PC-3 (cell line): ENCODE measurements at regions not wholly inside any gene's neighbourhood (a gene's known extent, or its start where the extent isn't known, plus 50 kb on each side); places are given as distances from the start of the nearest gene placed in this dataset.

Experiments
- ATAC-seq: fragments of 200-7000 bp; cut with Tn5 transposase; 2 replicates; pipeline ENCODE4 v1.9.1; 2020; ENCODE audit warnings: mild to moderate bottlenecking, moderate library complexity
- BruUV-seq: library from RNA; stranded (reverse); fragments of 400-500 nt; replicated peaks from 2 replicates; lab custom pipeline; 2021; lab: Mats Ljungman, UMichigan
- CTCF ChIA-PET: fragments of 300-600 bp; sonication (Branson Sonifier 250); formaldehyde crosslinking; loops from one replicate; lab custom pipeline; 2022; ENCODE audit warnings: antibody characterized with exemption; lab: Charles Lee
- POLR2A ChIA-PET: fragments of 300-600 bp; sonication (Branson Sonifier 250); formaldehyde crosslinking; loops from one replicate; lab custom pipeline; 2022; ENCODE audit warnings: antibody characterized with exemption; ENCODE audit not compliant: unreplicated experiment; lab: Charles Lee
- DNase-seq: peaks from one replicate; pipeline ENCODE4 v3.0.0-alpha.2; 2015
- H2AFZ ChIP-seq: fragments of 300-600 bp; sonication (generic); 2 replicates; pipeline ENCODE4 v1.6.0; 2016; ENCODE audit warnings: antibody characterized with exemption, low read length
- H3F3A ChIP-seq: fragments of 300-600 bp; sonication (generic); one replicate; pipeline ENCODE4 v1.6.0; 2017; ENCODE audit warnings: antibody characterized with exemption, low read length, control low read depth, mild to moderate bottlenecking; ENCODE audit not compliant: unreplicated experiment
- H3K27ac ChIP-seq: fragments of 300-600 bp; sonication (generic); 2 replicates; pipeline ENCODE4 v1.5.1; 2016; ENCODE audit warnings: mild to moderate bottlenecking, low read length
- H3K27me3 ChIP-seq: fragments of 300-600 bp; sonication (generic); 2 replicates; pipeline ENCODE4 v1.6.1; 2016; ENCODE audit warnings: low read length, mixed read lengths
- H3K36me3 ChIP-seq: fragments of 300-600 bp; sonication (generic); 2 replicates; pipeline ENCODE4 v1.6.1; 2016; ENCODE audit warnings: low read depth, mixed run types, low read length, mixed read lengths
- H3K4me1 ChIP-seq: fragments of 300-600 bp; sonication (generic); 2 replicates; pipeline ENCODE4 v1.5.1; 2016; ENCODE audit warnings: low read length; ENCODE audit not compliant: insufficient read depth
- H3K4me2 ChIP-seq: fragments of 300-600 bp; sonication (generic); 2 replicates; pipeline ENCODE4 v1.6.0; 2016; ENCODE audit warnings: low read length
- H3K4me3 ChIP-seq: fragments of 300-600 bp; sonication (generic); 2 replicates; pipeline ENCODE4 v1.5.1; 2016; ENCODE audit warnings: mild to moderate bottlenecking, low read length, mixed read lengths
- H3K79me2 ChIP-seq: fragments of 300-600 bp; sonication (generic); 2 replicates; pipeline ENCODE4 v1.6.1; 2017; ENCODE audit warnings: low read length, mixed read lengths
- H3K9ac ChIP-seq: fragments of 300-600 bp; sonication (generic); 2 replicates; pipeline ENCODE4 v1.6.0; 2016; ENCODE audit warnings: mild to moderate bottlenecking, low read length
- H3K9me2 ChIP-seq: fragments of 300-600 bp; sonication (generic); replicated peaks from 2 replicates; pipeline ENCODE4 v1.6.1; 2016; ENCODE audit warnings: mixed run types, low read length, mixed read lengths
- H3K9me3 ChIP-seq: fragments of 300-600 bp; sonication (generic); 2 replicates; pipeline ENCODE4 v1.6.1; 2016; ENCODE audit warnings: low read length, mixed read lengths
- H4K20me1 ChIP-seq: fragments of 300-600 bp; sonication (generic); 2 replicates; pipeline ENCODE4 v1.6.1; 2016; ENCODE audit warnings: low read length, mixed read lengths
- EZH2 ChIP-seq: fragments of 300-600 bp; sonication (generic); IDR thresholded peaks from one replicate; pipeline ENCODE4 v1.6.1; 2017; ENCODE audit warnings: antibody characterized with exemption, mild to moderate bottlenecking, low read length; ENCODE audit not compliant: unreplicated experiment
- EZH2phosphoT487 ChIP-seq: fragments of 300-600 bp; sonication (generic); IDR thresholded peaks from 2 replicates; pipeline ENCODE4 v1.6.1; 2018; ENCODE audit warnings: mild to moderate bottlenecking, antibody characterized with exemption, low read length, borderline replicate concordance
- intact Hi-C: fragments of 100-400 bp; cut with micrococcal nuclease; formaldehyde crosslinking; loops from 2 replicates; pipeline ENCODE4 v1.9.0; 2023
- TF ChIP-seq, protein P1 (sequence below): fragments of 300-600 bp; sonication (generic); conservative IDR thresholded peaks from 2 replicates; pipeline ENCODE4 v1.5.1; 2017; ENCODE audit warnings: antibody characterized with exemption, low read depth, mild to moderate bottlenecking, low read length

DNA sequence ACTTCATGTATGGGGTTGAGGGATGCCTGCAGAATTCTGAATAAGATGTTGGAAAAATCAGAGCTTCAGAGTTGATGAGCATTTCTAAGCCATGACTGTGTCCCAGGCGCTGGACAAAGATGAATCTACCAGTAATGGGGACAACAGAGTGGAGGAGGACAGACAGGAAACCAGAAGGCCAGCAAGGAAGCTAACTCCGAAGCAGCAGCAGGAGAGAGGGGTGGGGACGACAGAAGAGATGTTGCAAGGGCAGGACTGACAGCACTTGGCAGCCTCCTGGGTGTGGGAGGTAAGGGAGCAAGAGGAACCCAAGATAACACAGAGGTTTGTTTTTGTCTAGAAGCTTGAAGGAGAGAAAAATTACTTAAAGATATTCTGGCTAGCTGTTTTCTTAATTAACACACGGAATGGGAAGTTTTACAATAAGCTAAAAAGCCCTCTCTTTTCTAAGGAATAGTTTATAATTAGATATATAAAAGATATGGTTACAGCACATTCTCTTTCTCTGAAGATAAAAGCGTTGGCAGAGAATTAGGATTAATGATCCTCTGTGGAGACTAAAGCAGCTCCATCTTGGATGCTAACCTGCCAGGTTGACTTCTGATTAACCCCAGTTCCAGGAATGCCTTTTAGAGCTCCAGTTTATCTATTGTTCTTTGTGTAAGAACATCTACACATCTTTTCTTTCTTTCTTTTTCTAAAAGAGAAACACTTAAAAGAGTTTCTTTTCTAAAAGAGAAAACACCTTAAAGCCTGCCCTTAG, 92.7 kb downstream of the TENT5C start:
- CTCF ChIA-PET, result no interaction called here
- peaks cover 7% of the 10 kb centered on the region; the same call in 1 of the 2 replicates for H3K4me1 ChIP-seq
- H3K79me2 ChIP-seq, result no peaks in the 10 kb centered on the region
- no peaks in the 10 kb centered on the region for H3K27me3 ChIP-seq
- no peaks in the 10 kb centered on the region for H3K36me3 ChIP-seq
- TF ChIP-seq, protein P1, sequence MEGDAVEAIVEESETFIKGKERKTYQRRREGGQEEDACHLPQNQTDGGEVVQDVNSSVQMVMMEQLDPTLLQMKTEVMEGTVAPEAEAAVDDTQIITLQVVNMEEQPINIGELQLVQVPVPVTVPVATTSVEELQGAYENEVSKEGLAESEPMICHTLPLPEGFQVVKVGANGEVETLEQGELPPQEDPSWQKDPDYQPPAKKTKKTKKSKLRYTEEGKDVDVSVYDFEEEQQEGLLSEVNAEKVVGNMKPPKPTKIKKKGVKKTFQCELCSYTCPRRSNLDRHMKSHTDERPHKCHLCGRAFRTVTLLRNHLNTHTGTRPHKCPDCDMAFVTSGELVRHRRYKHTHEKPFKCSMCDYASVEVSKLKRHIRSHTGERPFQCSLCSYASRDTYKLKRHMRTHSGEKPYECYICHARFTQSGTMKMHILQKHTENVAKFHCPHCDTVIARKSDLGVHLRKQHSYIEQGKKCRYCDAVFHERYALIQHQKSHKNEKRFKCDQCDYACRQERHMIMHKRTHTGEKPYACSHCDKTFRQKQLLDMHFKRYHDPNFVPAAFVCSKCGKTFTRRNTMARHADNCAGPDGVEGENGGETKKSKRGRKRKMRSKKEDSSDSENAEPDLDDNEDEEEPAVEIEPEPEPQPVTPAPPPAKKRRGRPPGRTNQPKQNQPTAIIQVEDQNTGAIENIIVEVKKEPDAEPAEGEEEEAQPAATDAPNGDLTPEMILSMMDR, result no peak
- TF ChIP-seq EZH2 (no peak), EZH2phosphoT487 (no peak)
- H2AFZ ChIP-seq, result no peak overlapping the region
- no peaks in the 10 kb centered on the region for H3K9me3 ChIP-seq
- ATAC-seq (no peak), DNase-seq (no peak)
- H3K27ac ChIP-seq, result no peak overlapping the region
- no peak overlapping the region for H3K4me3 ChIP-seq
- POLR2A ChIA-PET, result interaction anchor here (0.6 kb wide), 1 partner anchor 20 kb away, joined by 3 read pairs; no protein-coding TSS in a partner anchor
- H3K4me2 ChIP-seq, result no peak overlapping the region
- no TSS peak for BruUV-seq
- intact Hi-C loops, result no loop called here
- no peaks in the 10 kb centered on the region for H4K20me1 ChIP-seq
- H3F3A ChIP-seq, result no peaks in the 10 kb centered on the region
- no peaks in the 10 kb centered on the region for H3K9me2 ChIP-seq
- no peak overlapping the region for H3K9ac ChIP-seq

DNA sequence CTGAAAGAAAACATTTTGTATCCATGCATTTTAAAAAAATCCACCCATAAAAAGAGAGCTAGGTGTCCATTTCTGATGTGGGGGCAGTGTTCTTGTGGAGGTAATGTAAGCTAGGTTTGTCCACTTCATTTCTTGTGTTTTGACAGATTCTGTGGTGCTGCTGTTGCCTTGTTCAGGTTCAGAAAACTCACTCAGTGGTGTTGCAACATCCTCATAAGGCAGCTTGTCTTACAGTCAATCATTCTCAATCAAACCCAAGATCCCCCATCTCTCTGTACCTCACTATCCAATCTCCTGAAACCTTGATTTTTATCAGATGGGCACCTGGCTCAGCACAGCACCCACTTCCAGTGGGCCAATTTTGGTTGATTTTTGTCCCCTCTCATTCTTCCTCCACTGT, 94.1 kb downstream of the TENT5C start:
- POLR2A ChIA-PET, result no interaction called here
- Histone ChIP-seq H3K27ac (no peak overlapping the region), H3F3A (no peaks in the 10 kb centered on the region), H3K4me3 (no peak overlapping the region), H2AFZ (no peak overlapping the region), H4K20me1 (no peaks in the 10 kb centered on the region), H3K27me3 (no peaks in the 10 kb centered on the region), H3K36me3 (no peaks in the 10 kb centered on the region), H3K9me3 (no peaks in the 10 kb centered on the region), H3K4me1 (peaks cover 7% of the 10 kb centered on the region; the same call in 1 of the 2 replicates), H3K9me2 (no peaks in the 10 kb centered on the region), H3K9ac (no peak overlapping the region), H3K79me2 (no peaks in the 10 kb centered on the region), H3K4me2 (no peak overlapping the region)
- no TSS peak for BruUV-seq
- DNase-seq, result no peak
- CTCF ChIA-PET, result no interaction called here
- TF ChIP-seq EZH2phosphoT487 (no peak), EZH2 (no peak)
- TF ChIP-seq, protein P1, result no peak
- ATAC-seq, result no peak
- intact Hi-C loops, result no loop called here

DNA sequence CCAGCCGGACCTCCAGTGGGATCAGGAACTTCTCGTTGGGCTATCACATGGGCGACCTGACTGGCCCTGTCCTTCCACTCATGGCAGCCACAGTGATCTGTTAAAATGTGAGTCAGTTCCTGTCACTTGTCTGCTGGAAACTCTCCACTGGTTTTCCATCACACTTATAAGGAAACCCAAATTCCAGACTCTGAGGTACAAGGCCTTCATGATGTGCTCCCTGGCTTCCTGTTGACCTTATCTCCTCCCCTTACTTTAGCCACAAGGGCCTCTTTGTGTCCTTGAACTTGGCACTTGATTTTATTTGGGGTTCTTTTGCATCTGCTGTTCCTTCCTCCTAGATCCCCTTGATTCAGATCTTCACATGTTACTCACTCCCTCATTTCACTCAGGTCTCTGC, 96.8 kb downstream of the TENT5C start:
- no peak overlapping the region for H3K27ac ChIP-seq
- ATAC-seq, result no peak
- peak; percentile 7 for DNase-seq
- no peaks in the 10 kb centered on the region for H3F3A ChIP-seq
- no peak overlapping the region for H3K9ac ChIP-seq
- no peaks in the 10 kb centered on the region for H3K9me2 ChIP-seq
- no peaks in the 10 kb centered on the region for H3K27me3 ChIP-seq
- H3K9me3 ChIP-seq, result no peaks in the 10 kb centered on the region
- ChIA-PET POLR2A (no interaction called here), CTCF (no interaction called here)
- H4K20me1 ChIP-seq, result no peaks in the 10 kb centered on the region
- intact Hi-C loops, result no loop called here
- TF ChIP-seq, protein P1, result no peak
- no peak for TF ChIP-seq EZH2phosphoT487
- TF ChIP-seq EZH2, result no peak
- no peaks in the 10 kb centered on the region for H3K4me1 ChIP-seq
- H3K79me2 ChIP-seq, result no peaks in the 10 kb centered on the region
- H2AFZ ChIP-seq, result no peak overlapping the region
- no peaks in the 10 kb centered on the region for H3K36me3 ChIP-seq
- BruUV-seq, result no TSS peak
- no peak overlapping the region for H3K4me3 ChIP-seq
- H3K4me2 ChIP-seq, result no peak overlapping the region
